ENCODE measurements at regions not wholly inside any gene's neighbourhood (a gene's known extent, or its start where the extent isn't known, plus 50 kb on each side); places are given as distances from the start of the nearest gene placed in this dataset.

- Histone ChIP-seq H2AFZ (ENCODE audit: low read depth, low read length) (no peak overlapping the region), H3K79me2 (ENCODE audit: insufficient read depth, low read length) (no peaks in the 10 kb centered on the region), H3K9me3 (ENCODE audit: insufficient read depth, low read length, severe bottlenecking) (no peaks in the 10 kb centered on the region), H3K4me1 (ENCODE audit: insufficient read depth, low read length) (no peaks in the 10 kb centered on the region), H4K20me1 (ENCODE audit: insufficient read depth, low read length) (no peaks in the 10 kb centered on the region), H3K27ac (ENCODE audit: low read length) (no peak overlapping the region), H3K36me3 (ENCODE audit: insufficient read depth, low read length) (no peaks in the 10 kb centered on the region), H3K4me2 (ENCODE audit: insufficient read depth, low read length) (no peak overlapping the region), H3K27me3 (ENCODE audit: insufficient read depth, low read length, poor library complexity) (no peaks in the 10 kb centered on the region), H3K4me3 (ENCODE audit: low read depth in 1 of 2, low read length in 2 of 2) (no peak overlapping the region), H3K9ac (ENCODE audit: low read depth, low read length) (no peak overlapping the region)
- ATAC-seq (ENCODE audit: insufficient read depth, low read depth) (no peak), DNase-seq (no peak)
- no peak for TF ChIP-seq EZH2 (IDR thresholded peaks at IDR 0.05; ENCODE audit: borderline replicate concordance, low read depth, low read length, severe bottlenecking)
- TF ChIP-seq CTCF (IDR thresholded peaks at IDR 0.05; ENCODE audit: borderline replicate concordance, extremely low read depth, low read length, poor library complexity, severe bottlenecking): no peak
Measured at GRCh38 chr1:4169991-4170390, 269.9 kb upstream of the C1orf174 start.

- Histone ChIP-seq H3K36me3 (ENCODE audit: insufficient read depth, low read length) (no peaks in the 10 kb centered on the region), H3K27ac (ENCODE audit: low read length) (no peak overlapping the region), H2AFZ (ENCODE audit: low read depth, low read length) (no peak overlapping the region), H3K4me3 (ENCODE audit: low read depth in 1 of 2, low read length in 2 of 2) (no peak overlapping the region), H3K9ac (ENCODE audit: low read depth, low read length) (no peak overlapping the region), H3K27me3 (ENCODE audit: insufficient read depth, low read length, poor library complexity) (no peaks in the 10 kb centered on the region), H3K79me2 (ENCODE audit: insufficient read depth, low read length) (no peaks in the 10 kb centered on the region), H3K9me3 (ENCODE audit: insufficient read depth, low read length, severe bottlenecking) (no peaks in the 10 kb centered on the region), H3K4me2 (ENCODE audit: insufficient read depth, low read length) (no peak overlapping the region), H3K4me1 (ENCODE audit: insufficient read depth, low read length) (no peaks in the 10 kb centered on the region), H4K20me1 (ENCODE audit: insufficient read depth, low read length) (no peaks in the 10 kb centered on the region)
- no peak for ATAC-seq (ENCODE audit: insufficient read depth, low read depth)
- no peak for TF ChIP-seq EZH2 (IDR thresholded peaks at IDR 0.05; ENCODE audit: borderline replicate concordance, low read depth, low read length, severe bottlenecking)
- TF ChIP-seq CTCF (IDR thresholded peaks at IDR 0.05; ENCODE audit: borderline replicate concordance, extremely low read depth, low read length, poor library complexity, severe bottlenecking): no peak
- no peak for DNase-seq
Measured at GRCh38 chr1:4170548-4171340, 270.7 kb upstream of the C1orf174 start.

GRCh38 chr1:4171480-4172450, 271.7 kb upstream of the C1orf174 start:
- H4K20me1 ChIP-seq (ENCODE audit: insufficient read depth, low read length): no peaks in the 10 kb centered on the region
- no peaks in the 10 kb centered on the region for H3K9me3 ChIP-seq (ENCODE audit: insufficient read depth, low read length, severe bottlenecking)
- H3K4me3 ChIP-seq (ENCODE audit: low read depth in 1 of 2, low read length in 2 of 2): no peak overlapping the region
- no peaks in the 10 kb centered on the region for H3K27me3 ChIP-seq (ENCODE audit: insufficient read depth, low read length, poor library complexity)
- no peak overlapping the region for H3K9ac ChIP-seq (ENCODE audit: low read depth, low read length)
- DNase-seq (no peak), ATAC-seq (ENCODE audit: insufficient read depth, low read depth) (no peak)
- no peaks in the 10 kb centered on the region for H3K79me2 ChIP-seq (ENCODE audit: insufficient read depth, low read length)
- no peak overlapping the region for H3K4me2 ChIP-seq (ENCODE audit: insufficient read depth, low read length)
- H3K4me1 ChIP-seq (ENCODE audit: insufficient read depth, low read length): no peaks in the 10 kb centered on the region
- no peak overlapping the region for H3K27ac ChIP-seq (ENCODE audit: low read length)
- TF ChIP-seq CTCF (IDR thresholded peaks at IDR 0.05; ENCODE audit: borderline replicate concordance, extremely low read depth, low read length, poor library complexity, severe bottlenecking) (no peak), EZH2 (IDR thresholded peaks at IDR 0.05; ENCODE audit: borderline replicate concordance, low read depth, low read length, severe bottlenecking) (no peak)
- H3K36me3 ChIP-seq (ENCODE audit: insufficient read depth, low read length): no peaks in the 10 kb centered on the region
- no peak overlapping the region for H2AFZ ChIP-seq (ENCODE audit: low read depth, low read length)

Measured in DND-41 (cell line).